DMS 273 treated with DMSO at 0.1 percent for 48 hours (cell line): ENCODE measurements at regions not wholly inside any gene's neighbourhood (a gene's known extent, or its start where the extent isn't known, plus 50 kb on each side); places are given as distances from the start of the nearest gene placed in this dataset.

Experiments
- DNase-seq: peaks from one replicate; lab custom pipeline; 2025; lab: John Stamatoyannopoulos, UW

DNA sequence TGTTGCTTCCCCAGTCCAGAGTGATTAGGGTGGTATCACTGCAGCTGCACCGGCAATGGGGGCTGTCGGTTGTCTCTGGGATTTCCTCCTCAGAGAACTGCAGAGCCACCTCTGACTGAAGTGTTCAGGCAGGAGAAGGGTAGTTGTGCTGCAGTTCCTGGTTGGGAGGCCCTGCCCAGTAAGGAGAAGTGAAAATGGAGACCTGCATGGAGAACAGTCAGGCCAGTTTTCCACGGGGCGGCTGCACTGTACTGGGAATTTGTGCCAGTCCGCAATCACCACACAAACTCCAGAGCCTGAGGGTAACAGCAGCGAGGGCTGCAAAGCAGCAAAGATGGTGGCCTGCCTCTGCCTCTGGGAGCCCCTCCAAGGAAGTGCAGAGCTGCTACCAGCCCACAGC lies 58.1 kb upstream of the CCDC190 start:
- DNase-seq, result no peak

DNA sequence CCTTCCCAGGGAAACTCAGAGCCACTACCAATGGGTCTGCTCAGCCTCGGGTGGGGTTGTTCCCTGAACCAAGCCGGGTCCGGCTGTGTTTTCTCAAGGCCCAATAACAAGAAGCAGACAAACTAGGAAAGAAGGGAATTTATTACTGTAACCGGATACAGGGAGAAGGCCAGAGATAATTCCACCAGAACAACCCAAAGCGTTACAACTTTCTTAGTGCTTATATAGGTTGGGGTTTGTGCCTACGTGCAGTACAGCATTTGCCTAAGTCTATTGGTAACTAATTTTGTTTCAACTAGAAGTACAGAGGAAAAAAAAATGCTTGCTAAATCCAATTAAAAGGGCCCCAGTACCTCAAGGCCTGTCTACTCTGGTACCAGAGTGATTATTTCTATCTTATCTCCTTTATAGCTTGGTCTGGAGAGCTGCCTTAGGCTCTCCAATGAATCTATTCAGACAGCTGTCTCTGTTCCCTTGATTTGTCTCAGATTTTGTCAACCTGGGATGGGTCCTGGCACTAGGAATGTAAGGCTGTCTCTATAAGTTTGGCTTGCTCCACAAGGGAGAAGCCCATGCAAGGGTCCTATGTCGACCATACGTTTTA lies 57.3 kb upstream of the CCDC190 start:
- no peak for DNase-seq

DNA sequence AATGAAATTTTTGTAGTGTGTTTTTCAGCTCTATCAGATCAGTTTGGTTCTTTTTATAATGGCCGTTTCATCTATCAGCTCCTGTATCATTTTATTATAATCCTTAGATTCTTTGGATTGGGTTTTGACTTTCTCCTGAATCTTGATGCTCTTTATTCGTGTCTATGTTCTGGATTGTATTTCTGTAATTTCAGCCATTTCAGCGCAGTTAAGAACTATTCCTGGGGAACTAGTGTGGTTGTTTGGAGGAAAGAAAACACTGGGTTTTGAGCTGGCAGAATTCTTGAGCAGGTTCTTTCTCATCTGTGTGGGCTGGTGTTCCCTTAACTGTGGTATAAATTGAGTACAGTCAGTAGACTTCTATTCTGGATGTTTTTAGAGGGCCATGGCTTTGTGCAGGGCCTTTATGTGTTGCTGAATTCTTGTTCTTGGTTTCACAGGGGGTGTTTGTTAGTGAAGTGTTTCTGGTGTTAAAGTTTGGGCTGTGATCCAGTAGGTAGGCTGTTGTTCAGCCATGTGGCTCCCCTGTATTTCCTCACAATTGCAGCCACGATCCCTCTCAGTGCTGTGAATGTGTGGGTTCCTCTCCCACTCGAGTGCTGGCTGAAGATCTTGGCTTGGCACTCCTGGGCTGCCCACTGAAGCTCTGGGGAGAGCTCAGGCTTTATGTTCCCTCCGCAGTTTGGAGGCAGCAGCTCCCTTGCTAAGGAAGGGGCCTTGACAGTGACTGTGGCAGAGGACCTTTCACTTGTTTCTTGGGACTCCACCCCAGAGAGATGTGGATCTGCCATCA lies 56.0 kb upstream of the CCDC190 start:
- DNase-seq, result no peak

DNA sequence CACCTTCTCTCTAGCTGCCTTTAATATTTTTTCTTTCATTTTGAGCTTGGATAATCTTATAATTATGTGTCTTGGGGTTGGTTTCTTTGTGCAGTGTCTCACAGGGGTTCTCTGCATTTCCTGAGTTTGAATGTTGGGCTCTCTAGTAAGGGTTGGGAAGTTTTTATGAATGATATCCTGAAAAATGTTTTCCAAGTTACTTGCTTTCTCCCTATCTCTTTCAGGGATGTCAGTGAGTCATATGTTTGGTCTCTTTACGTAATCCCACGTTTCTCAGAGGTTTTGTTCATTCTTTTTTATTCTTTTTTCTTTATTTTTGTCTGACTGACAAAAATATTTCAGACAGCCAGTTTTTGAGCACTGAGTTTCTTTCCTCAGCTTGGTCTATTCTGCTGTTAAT lies 55.4 kb upstream of the CCDC190 start:
- no peak for DNase-seq

DNA sequence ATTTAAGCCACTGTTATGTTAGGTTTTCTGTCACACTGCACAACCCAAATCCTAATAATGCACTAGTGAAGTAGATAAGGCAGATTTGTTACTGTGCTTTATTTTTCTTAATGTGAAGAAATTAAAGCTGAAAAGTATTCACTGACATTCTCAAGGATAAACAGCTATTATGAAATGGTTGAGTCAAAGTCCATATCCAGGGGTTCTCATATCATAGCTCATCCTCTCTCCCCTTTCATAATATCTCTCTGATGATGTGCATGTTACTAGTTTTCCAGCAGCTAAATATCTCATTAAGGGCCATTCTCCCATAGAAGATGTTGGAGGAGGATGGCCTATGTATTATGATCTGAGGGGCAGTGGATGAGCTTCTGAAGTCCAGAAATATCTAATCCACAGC lies 53.6 kb upstream of the CCDC190 start:
- no peak for DNase-seq

DNA sequence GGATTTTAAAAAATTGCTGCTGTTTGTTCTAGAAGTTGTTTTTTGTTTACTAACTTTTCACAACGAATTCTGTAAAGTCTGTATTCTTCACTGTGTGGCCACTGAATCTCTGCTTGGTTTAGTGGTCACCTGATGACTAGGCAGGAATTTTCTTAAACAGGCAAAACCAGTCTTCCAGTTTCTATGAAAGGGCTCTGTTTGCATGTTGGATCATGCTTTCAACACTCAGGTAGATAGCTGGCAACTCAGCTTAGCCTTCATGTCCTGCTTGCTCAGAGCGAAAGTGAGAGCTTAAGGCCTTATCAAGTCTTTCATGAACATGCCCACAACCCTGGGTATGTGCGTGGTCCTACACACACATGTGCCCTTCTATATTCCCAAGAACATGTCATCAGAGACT lies 52.4 kb upstream of the CCDC190 start:
- DNase-seq, result no peak

DNA sequence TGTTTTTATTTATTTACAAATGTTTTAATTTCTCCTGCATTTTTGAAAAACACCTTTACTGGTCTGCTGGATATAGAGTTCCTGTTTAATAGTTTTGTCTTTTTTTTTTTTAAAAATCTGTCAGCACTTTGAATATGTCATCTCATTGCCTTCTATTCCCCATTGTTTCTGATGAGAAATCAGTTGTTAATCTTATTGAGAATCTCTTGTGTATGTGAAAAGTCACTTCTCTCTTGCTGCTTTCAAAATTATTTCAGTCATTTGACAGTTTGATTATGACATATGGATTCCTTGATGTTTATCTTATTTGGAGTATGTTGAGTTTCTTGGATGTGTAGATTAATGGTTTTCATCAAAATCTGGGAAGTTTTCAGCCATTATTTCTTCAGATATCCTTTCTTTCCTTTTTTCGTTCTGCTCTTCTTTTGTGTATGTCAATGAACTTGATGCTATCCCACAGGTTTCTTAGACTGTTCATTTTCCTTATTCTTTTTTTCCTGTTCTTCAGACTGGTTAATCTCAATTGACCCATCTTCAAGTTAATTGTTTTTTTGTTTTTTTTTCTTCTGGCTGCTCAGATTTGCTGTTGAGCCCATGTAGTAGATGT lies 51.2 kb upstream of the CCDC190 start:
- DNase-seq, result no peak
